GM21515 (cell line): ENCODE measurements at regions not wholly inside any gene's neighbourhood (a gene's known extent, or its start where the extent isn't known, plus 50 kb on each side); places are given as distances from the start of the nearest gene placed in this dataset.
"Not testable (repeated sequence)": the region's sequence is repeated elsewhere in the genome, so short reads cannot be mapped to it uniquely, and the experiment has no call there.

Source experiments
- ATAC-seq: cut with Tn5 transposase; IDR thresholded peaks from one replicate; pipeline ENCODE4 v1.9.1; 2021; ENCODE audit not compliant: unreplicated experiment

DNA sequence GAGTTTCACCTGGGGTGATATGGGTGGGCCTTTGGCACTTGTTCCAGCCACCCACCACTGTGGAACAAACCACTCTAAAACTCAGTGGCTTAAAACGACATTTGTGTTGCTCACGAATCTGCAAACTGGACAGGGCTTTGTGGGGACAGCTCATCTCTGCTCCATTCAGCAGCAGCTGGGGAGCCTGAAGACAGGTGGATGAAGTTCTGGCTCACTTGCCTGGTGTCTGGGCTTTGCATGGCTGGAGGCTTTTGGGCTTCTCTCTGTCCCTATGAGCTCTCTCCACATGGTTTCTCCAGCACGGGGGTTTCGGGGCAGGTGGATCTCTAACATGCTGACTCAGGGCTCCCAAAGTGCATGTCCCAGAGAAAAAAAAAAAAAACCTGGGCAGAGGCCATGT lies 93.0 kb upstream of the GLI2 start:
- no peak for ATAC-seq

- ATAC-seq, result no peak
These were observed 88.7 kb upstream of the GLI2 start for GRCh38 chr2:120646994-120647393.

GRCh38 chr2:120647487-120647886 lies 88.2 kb upstream of the GLI2 start:
- no peak for ATAC-seq

- ATAC-seq, result not testable (repeated sequence)
These were observed 86.3 kb upstream of the GLI2 start for GRCh38 chr2:120649381-120649780.

DNA sequence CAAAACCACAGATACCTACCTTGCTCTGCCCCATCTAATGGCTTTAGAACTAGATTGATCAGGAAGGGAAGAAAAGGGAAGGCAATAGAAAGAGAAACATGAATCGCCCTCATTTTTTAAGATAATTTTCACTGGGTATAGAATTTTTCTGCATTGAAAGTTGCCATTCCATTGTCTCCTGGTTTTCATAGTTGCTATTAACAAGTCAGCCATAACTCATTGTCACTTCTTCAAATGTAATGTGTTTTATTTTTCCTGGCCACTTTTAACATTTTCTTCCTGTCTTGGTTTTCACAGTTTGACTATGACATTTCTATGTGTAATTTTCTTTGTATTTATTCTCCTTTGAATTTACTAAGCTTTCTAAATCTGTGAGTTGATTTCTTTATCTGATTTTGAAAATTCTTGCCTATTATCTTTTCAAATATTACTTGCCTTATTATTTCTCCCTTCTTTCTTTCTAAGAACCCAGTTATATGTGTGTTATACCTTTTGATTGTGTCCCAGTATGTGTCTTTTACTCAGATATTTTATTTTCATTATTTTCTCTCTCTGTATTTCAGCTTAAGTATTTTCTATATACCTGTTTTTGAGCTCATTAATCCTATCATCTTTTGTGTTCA lies 85.5 kb upstream of the GLI2 start:
- no peak for ATAC-seq

- no peak for ATAC-seq
These were observed 83.8 kb upstream of the GLI2 start for GRCh38 chr2:120651818-120652217.

DNA sequence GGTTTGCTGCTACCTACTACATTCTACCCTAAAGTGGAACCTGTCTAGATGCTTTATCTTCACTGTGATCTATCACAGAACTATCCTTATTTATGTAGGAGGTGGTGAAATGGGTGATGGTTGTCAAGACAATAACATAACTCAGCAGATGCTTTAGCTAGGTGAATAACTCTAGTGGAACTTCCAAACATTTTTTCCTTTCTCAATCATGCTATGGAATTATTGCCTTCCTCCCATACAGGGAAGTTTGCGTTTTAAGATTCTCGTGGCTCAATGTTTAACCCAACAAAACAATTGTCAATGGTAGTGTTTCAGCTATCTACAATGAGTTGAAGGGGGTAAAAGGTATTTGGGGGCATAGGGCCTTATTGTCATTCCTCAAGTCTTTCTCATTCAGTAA lies 82.6 kb upstream of the GLI2 start:
- no peak for ATAC-seq

- no peak for ATAC-seq
These were observed 81.8 kb upstream of the GLI2 start for GRCh38 chr2:120653871-120654270.

- ATAC-seq, result no peak
These were observed 81.1 kb upstream of the GLI2 start for GRCh38 chr2:120654381-120655134.

- ATAC-seq, result no peak
These were observed 79.3 kb upstream of the GLI2 start for GRCh38 chr2:120656273-120656950.

DNA sequence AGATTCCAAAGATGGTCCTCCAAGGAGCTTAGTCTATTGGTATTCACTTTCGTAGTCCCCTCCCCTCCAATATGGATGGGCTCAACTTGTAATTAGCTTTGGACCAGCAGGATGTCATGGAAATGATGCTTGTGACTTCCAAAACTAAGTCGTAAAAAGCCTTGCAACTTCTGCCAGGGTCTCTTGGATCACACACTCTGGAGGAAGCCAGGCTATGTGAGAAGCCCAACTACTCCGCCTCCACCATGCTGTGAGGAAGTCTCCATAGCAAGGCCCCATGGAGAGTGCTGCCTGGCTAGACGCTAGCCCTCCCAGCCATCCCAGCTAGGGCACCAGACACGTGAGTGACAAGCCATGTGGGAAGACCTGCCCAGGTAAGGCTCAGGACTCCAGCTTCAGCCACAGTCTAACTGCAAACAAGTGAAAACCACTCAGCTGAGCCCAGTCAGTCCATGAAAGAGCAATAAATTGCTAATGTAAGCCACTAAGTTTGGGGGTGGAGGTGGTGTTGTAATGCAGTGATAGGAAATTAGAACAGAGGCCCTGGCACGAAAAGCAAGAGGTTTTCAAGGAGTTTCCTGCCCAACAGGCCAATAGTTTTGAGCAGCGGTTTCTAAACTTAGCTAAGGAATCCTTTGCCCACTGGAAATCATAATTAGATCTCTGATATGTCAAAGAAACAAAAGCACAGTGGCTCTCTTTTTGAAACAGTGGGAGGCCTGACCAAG lies 77.5 kb upstream of the GLI2 start:
- ATAC-seq, result no peak

DNA sequence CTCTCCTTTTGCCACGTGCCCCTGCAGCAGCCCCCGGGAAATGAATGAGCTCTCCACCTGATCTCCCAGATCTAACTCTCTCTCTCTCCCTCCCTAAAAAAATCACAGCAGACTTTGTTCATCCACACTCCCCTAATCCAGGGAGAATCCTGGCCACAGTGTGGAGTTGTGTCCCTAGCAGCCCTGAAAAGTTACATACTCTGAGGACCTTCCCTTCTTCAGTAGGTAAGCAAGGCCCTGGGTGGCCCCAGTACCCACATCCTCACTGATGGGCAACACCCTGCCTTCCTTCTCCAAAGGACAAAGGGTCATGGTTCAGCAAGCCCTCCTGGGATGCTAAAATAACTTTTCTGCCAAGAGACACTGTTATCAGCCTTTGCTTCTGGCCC lies 76.9 kb upstream of the GLI2 start:
- no peak for ATAC-seq

DNA sequence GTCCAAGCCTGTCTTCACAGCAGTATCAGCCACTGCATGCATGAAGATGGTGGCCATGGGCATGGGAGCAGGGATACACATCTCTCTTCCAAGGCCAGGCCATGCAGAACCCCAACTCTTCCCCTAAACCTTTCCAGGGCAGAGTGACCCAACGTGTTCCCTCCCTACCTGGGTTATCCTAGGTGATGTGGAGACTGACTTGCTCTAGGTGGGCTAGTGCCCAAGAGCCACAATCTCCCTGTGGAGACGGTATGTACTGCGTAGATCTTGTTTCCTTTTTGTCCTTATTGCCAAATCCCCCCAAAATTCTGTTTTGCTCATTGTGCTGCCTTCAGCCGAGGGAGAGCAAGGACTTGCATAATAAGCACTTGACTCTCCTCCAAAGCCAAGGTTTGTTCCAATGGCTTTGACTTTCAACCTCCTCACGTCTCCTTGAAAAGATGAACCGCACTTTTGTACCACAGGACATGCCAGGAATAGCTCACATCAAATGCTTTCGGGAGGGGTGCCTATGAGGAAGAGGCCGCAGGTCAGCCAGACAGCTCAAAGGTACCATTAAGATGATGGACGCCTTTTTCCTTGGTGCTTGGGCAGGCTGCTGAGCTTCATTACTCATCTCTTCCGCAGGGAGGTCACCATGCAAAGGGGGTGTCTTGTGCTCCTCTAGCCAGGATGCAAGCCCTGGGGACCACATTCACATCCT lies 76.2 kb upstream of the GLI2 start:
- ATAC-seq, result no peak

DNA sequence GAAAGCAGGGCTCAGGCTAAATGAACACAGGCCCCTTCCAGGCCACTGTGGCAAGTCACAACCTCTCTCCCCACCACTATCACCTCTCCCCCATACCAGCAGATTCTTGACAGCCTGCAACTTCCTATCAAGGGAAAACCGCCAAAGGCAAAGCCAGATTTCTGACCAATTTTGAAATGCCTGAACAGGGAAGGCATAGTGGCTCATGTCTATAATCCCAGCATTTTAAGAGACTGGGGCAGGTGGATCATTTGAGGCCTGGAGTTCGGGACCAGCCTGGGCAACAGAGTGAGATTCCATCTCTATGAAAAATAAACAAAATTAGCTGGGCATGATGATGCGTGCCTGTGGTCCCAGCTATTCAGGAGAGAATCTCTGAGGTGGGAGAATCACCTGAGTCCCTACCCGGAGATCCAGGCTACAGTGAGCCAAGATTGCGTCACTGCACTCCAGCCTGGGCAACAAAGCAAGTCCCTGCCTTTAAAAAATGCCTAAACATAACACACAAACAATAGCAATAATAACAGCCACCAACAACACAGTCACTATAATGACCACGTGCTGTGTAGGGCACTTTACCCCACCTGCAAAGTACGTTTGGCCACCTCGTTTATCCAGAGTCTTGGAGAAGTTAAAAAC lies 75.5 kb upstream of the GLI2 start:
- ATAC-seq, result no peak

- no peak for ATAC-seq
These were observed 74.8 kb upstream of the GLI2 start for GRCh38 chr2:120660771-120661459.

GRCh38 chr2:120661551-120661950 lies 74.1 kb upstream of the GLI2 start:
- no peak for ATAC-seq

DNA sequence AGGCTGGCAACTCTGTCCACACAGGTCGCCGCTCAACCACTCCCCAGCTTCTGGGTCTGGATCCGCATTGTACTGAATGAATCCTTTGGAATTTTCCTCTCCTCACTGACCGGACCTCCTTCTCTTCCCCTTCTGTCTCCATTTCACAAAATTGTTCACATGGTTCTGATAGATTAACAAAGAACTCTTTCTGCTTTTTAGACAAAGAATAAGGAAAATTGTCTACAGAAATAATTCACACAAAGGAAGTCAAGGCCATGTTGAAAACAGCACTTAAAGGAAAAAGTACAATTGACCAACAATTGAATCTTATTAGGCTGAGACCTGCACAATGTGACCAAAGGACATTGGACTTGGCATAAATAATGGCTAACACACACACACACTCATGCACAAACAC lies 73.6 kb upstream of the GLI2 start:
- no peak for ATAC-seq

- ATAC-seq, result no peak
These were observed 72.9 kb upstream of the GLI2 start for GRCh38 chr2:120662746-120663145.

DNA sequence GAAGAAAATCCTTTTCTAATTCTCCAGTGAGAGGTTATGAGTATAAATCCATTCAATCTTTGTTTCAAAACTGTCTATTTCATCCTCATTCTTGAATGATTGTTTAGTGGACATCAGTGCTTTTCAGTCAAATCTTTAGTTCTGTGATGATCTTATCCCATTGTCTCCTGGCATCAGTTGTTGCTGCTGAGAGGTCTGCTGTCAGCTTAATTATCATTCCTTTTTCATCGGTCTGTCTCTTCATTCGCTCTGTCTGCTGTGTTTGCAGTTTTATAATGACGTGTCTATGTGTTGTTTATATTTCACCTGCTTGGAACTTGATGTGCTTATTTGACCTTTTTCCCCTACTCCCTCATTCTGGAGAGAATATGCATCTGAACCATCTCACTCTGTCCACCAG lies 69.2 kb upstream of the GLI2 start:
- no peak for ATAC-seq

DNA sequence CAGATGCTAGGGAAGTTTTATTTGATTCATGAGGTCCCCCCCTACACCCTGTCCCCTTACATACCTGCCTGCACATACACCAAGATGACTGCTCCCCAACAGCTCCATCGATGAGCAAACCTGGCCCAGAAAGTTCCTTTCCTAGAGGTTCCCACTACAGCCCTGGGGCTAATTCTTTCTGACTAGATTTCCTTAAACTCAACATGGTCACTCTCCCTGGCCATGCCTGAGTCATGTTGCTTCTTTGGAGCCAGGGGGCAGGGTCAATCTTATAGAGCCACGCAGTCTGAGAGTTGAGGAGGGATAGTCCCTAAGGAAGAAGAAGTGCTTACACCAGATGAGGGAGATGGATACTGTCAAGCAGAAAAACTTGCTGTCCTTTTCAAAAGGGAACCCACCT lies 67.7 kb upstream of the GLI2 start:
- ATAC-seq, result no peak
